A549 (cell line): ENCODE measurements at regions not wholly inside any gene's neighbourhood (a gene's known extent, or its start where the extent isn't known, plus 50 kb on each side); places are given as distances from the start of the nearest gene placed in this dataset.
"Not testable (repeated sequence)": the region's sequence is repeated elsewhere in the genome, so short reads cannot be mapped to it uniquely, and the experiment has no call there.

Experiments used
- ATAC-seq, 2 experiments: fragments of 200-7000 bp in 1 of 2; fragments of >200 bp in 1 of 2; cut with Nextera tagmentation in 1 of 2; cut with Tn5 transposase in 1 of 2; 3 replicates each; pipeline versions ENCODE4 v1.8.0 to v1.9.1; 2018 to 2020; ENCODE audit warnings: mild to moderate bottlenecking in 1 of 2, moderate library complexity in 1 of 2
- CTCF ChIA-PET: fragments of 300-600 bp; sonication (Branson Sonifier 250); formaldehyde crosslinking; extraction: SDS; loops from one replicate; lab custom pipeline; 2021; ENCODE audit warnings: antibody characterized with exemption, inconsistent platforms; lab: Yijun Ruan, JAX
- POLR2A ChIA-PET: fragments of 350-600 bp; formaldehyde crosslinking; extraction: SDS; loops from one replicate; lab custom pipeline; 2021; ENCODE audit warnings: antibody characterized with exemption, inconsistent platforms; lab: Yijun Ruan, JAX
- DNase-seq, 2 experiments: peaks; one replicate each; pipeline versions ENCODE4 v3.0.0 to v3.0.0-alpha.2; 2011 to 2016; ENCODE audit warnings: low read depth in 1 of 2, low spot score in 1 of 2
- FAIRE-seq: peaks from 2 replicates; lab custom pipeline; 2011; peaks lifted over from hg19 to GRCh38; lab: Jason Lieb, UNC
- H3K27ac ChIP-seq, 2 experiments: fragments of >200 bp; sonication (Bioruptor Twin); formaldehyde crosslinking; 3 replicates each; pipeline ENCODE4 v1.5.1; 2016 to 2017
- H3K4me1 ChIP-seq: fragments of >200 bp; sonication (Bioruptor Twin); formaldehyde crosslinking; 3 replicates; pipeline ENCODE4 v1.6.1; 2016
- H3K4me2 ChIP-seq: fragments of >200 bp; sonication (Bioruptor Twin); formaldehyde crosslinking; 3 replicates; pipeline ENCODE4 v1.6.1; 2016
- H3K4me3 ChIP-seq: fragments of >200 bp; sonication (Bioruptor Twin); formaldehyde crosslinking; 3 replicates; pipeline ENCODE4 v1.5.1; 2016
- H3K9me3 ChIP-seq: fragments of >200 bp; sonication (Bioruptor Twin); formaldehyde crosslinking; 3 replicates; pipeline ENCODE4 v1.6.1; 2016
- ATOH8 ChIP-seq: fragments of 250-450 bp; sonication (Bioruptor Pico); IDR thresholded peaks from 2 replicates; pipeline ENCODE4 v1.5.0; 2020; ENCODE audit warnings: low read depth, mild to moderate bottlenecking, moderate library complexity
- BCL3 ChIP-seq: fragments of >200 bp; sonication (Bioruptor Twin); formaldehyde crosslinking; IDR thresholded peaks from 3 replicates; pipeline ENCODE4 v1.6.1; 2016
- CBX8 ChIP-seq: fragments of 200-600 bp; sonication (generic); IDR thresholded peaks from 2 replicates; pipeline ENCODE4 v1.6.1; 2016
- CHD2 ChIP-seq: fragments of 150-350 bp; IDR thresholded peaks from 2 replicates; pipeline ENCODE4 v1.6.1; 2014; ENCODE audit warnings: low read length; ENCODE audit not compliant: partially characterized antibody
- EHF ChIP-seq: fragments of 250-450 bp; sonication (Bioruptor Pico); IDR thresholded peaks from 2 replicates; pipeline ENCODE4 v1.5.0; 2020; ENCODE audit warnings: mild to moderate bottlenecking
- ELK1 ChIP-seq: fragments of 150-350 bp; IDR thresholded peaks from 2 replicates; pipeline ENCODE4 v1.6.1; 2014; ENCODE audit warnings: low read depth, mild to moderate bottlenecking, low read length
- GATA3 ChIP-seq: IDR thresholded peaks from 2 replicates; pipeline ENCODE4 v1.6.1; 2012; ENCODE audit warnings: borderline replicate concordance
- HES2 ChIP-seq: fragments of >200 bp; sonication (Bioruptor Twin); formaldehyde crosslinking; IDR thresholded peaks from 2 replicates; pipeline ENCODE4 v1.6.1; 2016
- HOXA7 ChIP-seq: fragments of 250-450 bp; sonication (Bioruptor Pico); IDR thresholded peaks from 2 replicates; pipeline ENCODE4 v1.5.0; 2020; ENCODE audit warnings: mild to moderate bottlenecking, moderate library complexity
- HOXB5 ChIP-seq: fragments of 250-450 bp; sonication (Bioruptor Pico); IDR thresholded peaks from 2 replicates; pipeline ENCODE4 v1.5.0; 2020; ENCODE audit warnings: mild to moderate bottlenecking, moderate library complexity
- JUN ChIP-seq, 2 experiments: fragments of >200 bp; sonication (Bioruptor Twin); formaldehyde crosslinking; IDR thresholded peaks; 2 replicates in 1 of 2; 3 replicates in 1 of 2; pipeline ENCODE4 v1.6.1; 2016 to 2017
- JUNB ChIP-seq: fragments of >200 bp; sonication (Bioruptor Twin); formaldehyde crosslinking; IDR thresholded peaks from 2 replicates; pipeline ENCODE4 v1.6.1; 2016
- MYC ChIP-seq: IDR thresholded peaks from 2 replicates; pipeline ENCODE4 v1.6.1; 2012; ENCODE audit warnings: mild to moderate bottlenecking, inconsistent platforms, low read length, improper control_type of control experiment, borderline replicate concordance
- NPAS2 ChIP-seq: fragments of 250-450 bp; sonication (Bioruptor Pico); IDR thresholded peaks from 2 replicates; pipeline ENCODE4 v1.8.0; 2022; ENCODE audit warnings: mild to moderate bottlenecking, moderate library complexity, borderline replicate concordance
- PHF8 ChIP-seq: fragments of 200-600 bp; sonication (generic); IDR thresholded peaks from 2 replicates; pipeline ENCODE4 v1.6.1; 2016; ENCODE audit warnings: low read depth, mild to moderate bottlenecking, antibody characterized with exemption, moderate library complexity, borderline replicate concordance
- POLR2A ChIP-seq: IDR thresholded peaks from 2 replicates; pipeline ENCODE4 v1.6.1; 2012; ENCODE audit warnings: mild to moderate bottlenecking, low read length
- POLR2AphosphoS2 ChIP-seq: conservative IDR thresholded peaks from 2 replicates; pipeline ENCODE4 v1.6.1; 2012; ENCODE audit warnings: low read length, improper control_type of control experiment, inconsistent platforms
- RARB ChIP-seq: fragments of 250-450 bp; sonication (Bioruptor Pico); IDR thresholded peaks from 2 replicates; pipeline ENCODE4 v1.8.0; 2021; ENCODE audit warnings: mild to moderate bottlenecking, moderate library complexity
- RNF2 ChIP-seq: fragments of 200-600 bp; sonication (generic); IDR thresholded peaks from 2 replicates; pipeline ENCODE4 v1.6.1; 2016; ENCODE audit warnings: low read depth, mild to moderate bottlenecking, antibody characterized with exemption, moderate library complexity, borderline replicate concordance
- SREBF2 ChIP-seq: fragments of 450-650 bp; IDR thresholded peaks from 2 replicates; pipeline ENCODE4 v1.6.1; 2014; ENCODE audit warnings: mild to moderate bottlenecking, moderate library complexity
- ZFP36 ChIP-seq: fragments of 450-650 bp; IDR thresholded peaks from 2 replicates; pipeline ENCODE4 v1.6.1; 2014; ENCODE audit warnings: borderline replicate concordance; ENCODE audit not compliant: partially characterized antibody
- WGBS: methylation state at CpG from one replicate; pipeline ENCODE4 v1.1.6; 2017; ENCODE audit errors: missing lambda C conversion rate; 5-methylcytosine and 5-hydroxymethylcytosine counted together
- TF ChIP-seq, protein P1 (sequence below): fragments of 250-450 bp; sonication (Bioruptor Pico); IDR thresholded peaks from 2 replicates; pipeline ENCODE4 v1.5.0; 2021; ENCODE audit warnings: mild to moderate bottlenecking, moderate library complexity, borderline replicate concordance
- TF ChIP-seq, protein P2 (sequence below): IDR thresholded peaks from 2 replicates; pipeline ENCODE4 v1.6.1; 2012

DNA sequence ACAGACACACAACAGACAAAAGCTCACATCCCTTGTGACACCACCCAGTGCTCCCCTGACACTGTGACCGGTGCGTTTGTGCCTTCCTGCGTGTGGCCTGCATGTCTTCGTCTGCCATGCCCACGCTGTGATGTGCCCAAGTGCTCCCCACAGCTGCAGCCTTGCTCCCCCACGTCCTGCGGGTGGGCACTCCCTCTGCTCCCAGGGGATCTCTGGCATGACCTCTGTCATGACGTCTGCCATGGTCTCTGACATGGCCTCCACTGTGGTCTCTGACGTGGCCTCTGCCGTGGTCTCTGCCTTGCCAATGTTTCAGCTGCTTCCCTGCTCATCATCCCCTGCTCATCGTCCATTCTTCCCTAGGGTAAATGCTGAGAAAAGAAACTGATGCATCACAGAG lies 200.9 kb downstream of the DLL1 start:
- no peak for TF ChIP-seq EHF
- no peak for TF ChIP-seq SREBF2
- TF ChIP-seq, protein P1, sequence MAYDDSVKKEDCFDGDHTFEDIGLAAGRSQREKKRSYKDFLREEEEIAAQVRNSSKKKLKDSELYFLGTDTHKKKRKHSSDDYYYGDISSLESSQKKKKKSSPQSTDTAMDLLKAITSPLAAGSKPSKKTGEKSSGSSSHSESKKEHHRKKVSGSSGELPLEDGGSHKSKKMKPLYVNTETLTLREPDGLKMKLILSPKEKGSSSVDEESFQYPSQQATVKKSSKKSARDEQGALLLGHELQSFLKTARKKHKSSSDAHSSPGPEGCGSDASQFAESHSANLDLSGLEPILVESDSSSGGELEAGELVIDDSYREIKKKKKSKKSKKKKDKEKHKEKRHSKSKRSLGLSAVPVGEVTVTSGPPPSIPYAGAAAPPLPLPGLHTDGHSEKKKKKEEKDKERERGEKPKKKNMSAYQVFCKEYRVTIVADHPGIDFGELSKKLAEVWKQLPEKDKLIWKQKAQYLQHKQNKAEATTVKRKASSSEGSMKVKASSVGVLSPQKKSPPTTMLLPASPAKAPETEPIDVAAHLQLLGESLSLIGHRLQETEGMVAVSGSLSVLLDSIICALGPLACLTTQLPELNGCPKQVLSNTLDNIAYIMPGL (CRISPR knock-in tag), result no peak
- TF ChIP-seq MYC, result no peak
- TF ChIP-seq ZFP36, result no peak
- no peak for TF ChIP-seq NPAS2 (CRISPR knock-in tag)
- TF ChIP-seq BCL3, result no peak
- TF ChIP-seq HOXA7 (CRISPR knock-in tag), result no peak
- TF ChIP-seq PHF8, result no peak
- no peak for TF ChIP-seq CHD2
- no peak for TF ChIP-seq CBX8
- TF ChIP-seq, protein P2, sequence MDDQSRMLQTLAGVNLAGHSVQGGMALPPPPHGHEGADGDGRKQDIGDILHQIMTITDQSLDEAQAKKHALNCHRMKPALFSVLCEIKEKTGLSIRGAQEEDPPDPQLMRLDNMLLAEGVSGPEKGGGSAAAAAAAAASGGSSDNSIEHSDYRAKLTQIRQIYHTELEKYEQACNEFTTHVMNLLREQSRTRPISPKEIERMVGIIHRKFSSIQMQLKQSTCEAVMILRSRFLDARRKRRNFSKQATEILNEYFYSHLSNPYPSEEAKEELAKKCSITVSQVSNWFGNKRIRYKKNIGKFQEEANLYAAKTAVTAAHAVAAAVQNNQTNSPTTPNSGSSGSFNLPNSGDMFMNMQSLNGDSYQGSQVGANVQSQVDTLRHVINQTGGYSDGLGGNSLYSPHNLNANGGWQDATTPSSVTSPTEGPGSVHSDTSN, result no peak
- no peak for TF ChIP-seq ATOH8 (CRISPR knock-in tag)
- no peak for TF ChIP-seq ELK1
- ATAC-seq, result no peak
- POLR2A ChIA-PET, result no interaction called here

DNA sequence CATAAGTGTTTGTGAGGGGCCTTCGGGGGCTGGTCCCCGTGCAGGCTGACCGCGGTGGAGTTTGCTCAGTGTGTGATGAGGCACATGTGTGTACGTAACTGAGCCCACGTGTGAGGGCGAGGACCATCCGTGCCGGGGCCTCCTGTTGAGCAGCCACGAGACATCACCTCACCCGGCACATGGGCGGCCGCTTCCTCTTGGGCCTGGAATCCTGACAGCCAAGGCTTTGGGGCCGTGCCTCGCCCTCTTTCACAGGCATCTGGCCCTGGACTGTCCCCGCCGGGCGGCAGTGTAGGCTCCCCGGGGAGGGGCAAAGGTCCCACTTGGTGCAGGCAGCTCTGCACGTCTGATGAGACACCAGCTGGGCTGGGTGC lies 202.3 kb downstream of the DLL1 start:
- no peak for TF ChIP-seq JUNB
- Histone ChIP-seq H3K27ac (no peak overlapping the region), H3K4me3 (no peak overlapping the region), H3K9me3 (no peaks in the 10 kb centered on the region), H3K4me2 (no peak overlapping the region), H3K4me1 (no peaks in the 10 kb centered on the region)
- no peak for FAIRE-seq
- POLR2A ChIA-PET, result no interaction called here
- CTCF ChIA-PET, result no interaction called here
- no peak for DNase-seq
- no CpG with 5 or more reads among the region's 20 CpGs for WGBS
- ATAC-seq, result no peak; a peak in 1 of 6 replicates

More for the DNA sequence above, 200.9 kb downstream of the DLL1 start:
- H3K9me3 ChIP-seq, result no peaks in the 10 kb centered on the region
- H3K4me2 ChIP-seq, result no peak overlapping the region
- CTCF ChIA-PET, result no interaction called here
- no peak overlapping the region for H3K4me3 ChIP-seq
- FAIRE-seq, result no peak
- H3K27ac ChIP-seq, result no peak overlapping the region
- H3K4me1 ChIP-seq, result no peaks in the 10 kb centered on the region
- 68% methylated on average over 11 of the region's 11 CpGs for WGBS
- DNase-seq, result no peak

- no peak for ATAC-seq
- Histone ChIP-seq H3K4me1 (no peaks in the 10 kb centered on the region), H3K4me3 (no peak overlapping the region), H3K4me2 (no peak overlapping the region), H3K27ac (no peak overlapping the region), H3K9me3 (no peaks in the 10 kb centered on the region)
- no peak for DNase-seq
- 79% methylated on average over 23 of the region's 36 CpGs for WGBS
- POLR2A ChIA-PET, result no interaction called here
- no peak for TF ChIP-seq RARB (CRISPR knock-in tag)
- no peak for TF ChIP-seq ATOH8 (CRISPR knock-in tag)
- no peak for TF ChIP-seq HOXB5 (CRISPR knock-in tag)
- no peak for TF ChIP-seq GATA3
- no peak for TF ChIP-seq POLR2A
- no peak for TF ChIP-seq POLR2AphosphoS2
- TF ChIP-seq RNF2, result no peak
- no peak for TF ChIP-seq HES2
- no peak for TF ChIP-seq JUN (IDR thresholded peaks at IDR 0.05)
- TF ChIP-seq HOXA7 (CRISPR knock-in tag), result no peak
- no peak for FAIRE-seq
- CTCF ChIA-PET, result no interaction called here
Observed at GRCh38 chr6:170087941-170088581, 202.8 kb downstream of the DLL1 start.

GRCh38 chr6:170087421-170087780 lies 203.5 kb downstream of the DLL1 start:
- no CpG with 5 or more reads among the region's 25 CpGs for WGBS
- FAIRE-seq, H3K4me1 ChIP-seq, POLR2A ChIA-PET, DNase-seq, CTCF ChIA-PET, H3K4me3 ChIP-seq, H3K9me3 ChIP-seq, ATAC-seq, H3K4me2 ChIP-seq, H3K27ac ChIP-seq: not testable (repeated sequence)
